ENCODE measurements at regions not wholly inside any gene's neighbourhood (a gene's known extent, or its start where the extent isn't known, plus 50 kb on each side); places are given as distances from the start of the nearest gene placed in this dataset.

DNA sequence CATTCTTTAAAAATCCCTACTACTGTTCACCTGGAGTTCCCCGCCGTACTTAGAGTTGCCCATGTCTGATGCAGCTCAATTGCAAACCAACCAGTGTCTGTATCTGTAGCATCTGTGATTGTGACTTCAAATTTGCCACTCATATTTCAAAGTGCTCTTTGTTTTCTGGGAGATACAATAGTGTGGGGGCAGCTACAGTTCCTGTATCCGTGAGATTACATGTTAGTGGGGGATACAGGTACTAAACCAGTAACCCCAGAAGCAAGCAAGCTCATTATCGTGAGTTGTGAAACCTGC, 140.9 kb downstream of the ANKRD60 start:
- DNase-seq = no peak

DNA sequence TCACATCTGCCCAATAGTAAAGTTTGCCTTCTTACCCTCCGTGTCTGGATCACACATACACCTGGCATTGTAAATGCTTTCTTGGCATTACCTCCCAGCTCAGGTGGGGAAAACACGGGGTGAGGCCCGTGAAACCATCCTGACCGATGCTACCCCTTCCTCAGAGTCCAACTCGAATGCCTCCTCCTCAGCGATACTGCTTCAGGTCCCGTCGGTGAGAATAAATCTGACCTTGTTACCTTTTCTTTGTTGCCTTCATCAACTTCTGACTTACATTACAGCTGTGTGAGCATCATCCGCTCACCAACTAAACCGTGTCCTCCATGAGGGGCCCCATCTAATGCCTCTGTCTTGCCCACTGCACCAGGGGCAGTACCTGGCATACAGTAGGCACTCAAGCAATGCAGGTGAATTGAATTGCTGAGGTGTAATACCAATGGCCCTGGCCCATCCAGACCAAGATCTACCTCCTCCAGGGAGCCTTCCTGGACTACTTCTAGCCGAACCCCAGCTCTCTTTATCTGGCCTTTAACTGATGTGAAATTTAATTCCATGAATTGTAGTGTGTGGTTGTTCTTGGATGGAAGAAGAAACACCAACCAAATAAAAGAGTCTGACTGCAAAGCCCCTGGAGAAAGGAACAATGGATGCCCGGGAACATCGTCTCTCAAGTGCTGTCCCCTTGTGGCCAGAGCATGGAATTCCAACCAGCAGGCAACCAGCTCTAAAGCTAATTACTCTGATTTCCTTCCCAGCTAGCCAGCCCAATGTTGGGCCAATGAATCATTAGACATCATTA, 141.5 kb downstream of the ANKRD60 start:
- no peak for DNase-seq

DNA sequence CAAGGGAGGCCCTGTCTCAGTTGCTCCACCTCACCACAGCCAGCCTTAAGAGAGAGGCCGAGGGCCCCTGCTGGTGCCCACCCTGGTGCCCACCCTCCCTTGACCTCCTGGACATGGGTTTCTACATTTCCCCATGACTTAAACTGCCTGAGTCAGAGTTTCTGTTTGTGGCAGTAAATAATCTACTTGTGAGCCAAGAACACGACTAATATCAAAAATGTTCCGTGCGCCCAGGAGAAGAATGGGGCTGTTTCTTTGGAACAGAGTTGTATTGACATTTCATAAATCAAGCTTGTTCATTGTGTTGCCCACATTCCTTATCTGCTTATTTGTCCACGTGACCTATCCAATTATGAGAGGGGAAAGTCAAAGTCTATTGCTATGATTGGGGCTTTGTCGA, 143.5 kb downstream of the ANKRD60 start:
- DNase-seq = no peak

DNA sequence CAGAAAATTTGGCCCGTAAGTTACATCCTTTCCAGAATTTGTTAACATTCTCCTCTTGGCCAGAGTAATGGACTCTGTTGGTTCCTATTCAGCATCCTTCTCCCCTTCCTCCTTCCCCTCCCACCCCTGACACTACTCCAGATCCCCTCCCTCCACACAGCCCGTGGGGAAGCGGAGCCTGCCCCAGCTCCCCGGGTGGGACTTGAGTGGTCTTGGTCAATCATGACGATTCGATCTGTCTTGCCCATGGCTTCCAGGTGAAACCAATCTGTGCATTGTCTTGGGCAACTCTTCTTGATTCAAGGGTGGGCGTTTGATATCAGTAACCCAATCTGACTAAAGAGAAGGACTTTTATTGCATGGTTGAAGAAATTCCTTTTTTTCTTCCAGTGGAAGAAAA, 143.9 kb downstream of the ANKRD60 start:
- no peak for DNase-seq

DNA sequence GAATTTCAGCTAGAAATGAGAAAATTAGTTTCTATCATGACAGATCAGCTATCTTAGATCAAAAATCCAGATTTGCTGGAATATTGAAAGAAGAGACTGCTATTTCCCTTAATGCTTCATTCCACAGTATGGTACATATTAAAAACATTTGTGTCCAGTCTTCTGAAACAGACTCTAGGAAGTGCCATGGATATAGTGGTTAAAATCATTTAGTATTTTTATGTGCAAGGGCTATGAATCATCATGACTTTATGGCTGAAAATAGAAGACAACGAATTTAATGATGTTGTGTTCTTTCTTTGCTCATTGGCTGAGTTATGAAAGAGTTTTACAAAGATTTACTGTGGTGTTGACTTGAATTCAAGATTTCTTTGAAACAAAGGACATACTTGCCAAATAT, 146.6 kb downstream of the ANKRD60 start:
- no peak for DNase-seq

DNA sequence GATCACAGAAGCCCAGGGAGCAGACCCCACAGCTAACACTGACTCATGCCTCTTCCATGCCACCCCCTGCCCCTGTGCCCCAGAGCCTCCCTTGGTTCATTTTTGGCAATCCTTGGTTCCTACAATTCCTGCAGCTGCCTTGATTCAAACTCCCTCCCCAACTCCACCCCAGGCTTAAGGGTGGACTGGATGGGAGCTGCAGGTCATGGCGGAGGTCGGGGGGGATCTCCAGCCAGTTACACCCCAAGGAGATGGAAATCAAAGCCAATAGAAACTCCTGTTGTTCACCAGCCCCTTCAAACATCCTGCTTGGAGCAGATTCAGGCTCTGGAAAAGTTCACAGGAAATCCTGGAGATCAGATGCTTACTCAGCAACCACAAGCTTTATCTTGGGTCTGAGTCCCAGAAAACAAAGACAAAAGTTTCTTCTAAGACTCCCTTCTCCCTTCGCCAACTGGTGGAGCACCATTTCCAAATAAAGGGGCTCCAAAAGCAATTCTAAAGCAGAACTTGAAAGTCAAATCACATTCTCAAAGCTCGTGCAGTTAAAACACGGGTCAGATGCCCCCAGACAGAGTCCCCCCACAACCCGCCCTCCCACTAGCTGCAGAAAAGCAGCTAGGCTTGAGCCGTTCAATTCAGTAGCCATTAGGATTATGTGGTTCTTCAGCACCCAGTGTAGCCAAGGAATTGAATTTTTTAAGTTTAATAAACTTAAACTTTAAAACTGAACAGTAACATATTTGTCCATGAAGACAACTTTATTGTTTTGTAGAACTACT, 149.5 kb downstream of the ANKRD60 start:
- DNase-seq = no peak

DNA sequence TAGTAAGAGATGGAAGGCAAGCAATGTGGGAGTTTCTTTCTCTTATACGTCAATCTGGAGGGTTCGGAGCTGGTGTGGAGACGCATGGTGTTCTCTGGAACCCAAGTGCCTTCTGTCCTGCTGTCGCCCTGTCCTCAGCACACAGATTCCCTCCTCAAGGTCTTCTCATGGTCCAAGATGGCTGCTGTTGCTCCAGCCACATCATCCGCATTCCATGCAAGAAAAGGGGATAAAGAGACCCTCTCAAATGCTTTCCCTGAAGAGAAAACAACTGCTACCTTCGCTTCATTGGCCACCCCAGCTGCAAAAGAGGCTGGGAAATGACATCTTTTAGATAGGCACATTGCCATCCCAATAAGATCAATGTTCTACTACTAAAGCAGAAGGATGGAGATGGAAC, 151.2 kb downstream of the ANKRD60 start:
- no peak for DNase-seq

DNA sequence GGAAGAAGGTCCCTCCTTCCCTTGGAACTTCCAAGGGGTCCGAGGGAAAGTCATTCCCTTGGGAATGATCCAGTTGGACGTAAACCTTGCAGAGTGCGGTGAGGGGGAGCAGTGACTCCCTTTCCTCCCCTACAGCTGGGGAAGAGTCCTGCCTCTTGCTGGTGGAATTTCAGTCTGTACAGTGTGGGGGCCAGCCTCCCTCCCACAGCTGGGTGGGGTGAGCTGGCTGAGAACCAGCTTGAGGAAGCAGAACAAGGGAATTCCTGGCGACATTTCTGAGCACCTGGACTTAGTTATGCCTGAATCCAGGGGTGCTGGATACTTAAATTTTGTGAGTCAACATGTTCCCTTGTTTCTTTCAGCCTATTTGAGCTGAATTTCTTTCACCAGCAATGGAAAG, 152.0 kb downstream of the ANKRD60 start:
- DNase-seq = no peak

DNA sequence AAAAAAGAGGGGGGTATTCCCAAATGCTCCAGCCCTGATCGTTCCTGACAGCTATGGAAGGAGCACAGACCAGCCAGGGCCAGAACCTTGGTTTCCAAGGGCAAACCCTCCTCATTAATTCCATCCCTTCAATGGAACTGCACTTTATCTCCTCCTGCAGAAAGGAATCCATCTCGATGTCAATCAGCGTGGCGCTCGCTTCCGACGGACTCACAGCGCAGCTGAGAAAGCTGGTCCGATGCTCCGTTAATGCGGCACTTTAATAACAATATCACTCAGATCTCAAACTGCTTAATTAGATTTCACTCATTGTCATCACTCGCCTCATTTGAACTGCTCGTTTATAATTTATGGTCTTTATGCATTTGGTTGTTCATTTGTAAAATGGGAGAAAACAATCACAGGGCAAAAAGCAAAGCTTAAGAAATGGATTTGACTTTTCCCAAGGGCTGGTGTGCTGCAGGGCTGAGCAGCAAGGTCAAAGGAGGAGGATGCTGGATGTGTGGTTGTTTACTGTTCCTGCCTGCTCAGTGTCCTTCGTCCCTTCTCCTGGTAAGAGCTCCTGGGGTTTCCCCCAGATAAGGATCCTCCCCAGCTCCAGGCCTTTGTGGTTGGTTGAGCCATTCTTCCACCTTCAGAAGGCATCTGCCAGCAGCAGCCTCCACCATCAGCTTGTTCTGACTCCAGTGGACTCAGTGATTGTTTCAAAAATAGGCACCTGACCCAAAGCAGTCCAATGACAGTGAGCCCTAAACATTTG, 152.7 kb downstream of the ANKRD60 start:
- DNase-seq = no peak

DNA sequence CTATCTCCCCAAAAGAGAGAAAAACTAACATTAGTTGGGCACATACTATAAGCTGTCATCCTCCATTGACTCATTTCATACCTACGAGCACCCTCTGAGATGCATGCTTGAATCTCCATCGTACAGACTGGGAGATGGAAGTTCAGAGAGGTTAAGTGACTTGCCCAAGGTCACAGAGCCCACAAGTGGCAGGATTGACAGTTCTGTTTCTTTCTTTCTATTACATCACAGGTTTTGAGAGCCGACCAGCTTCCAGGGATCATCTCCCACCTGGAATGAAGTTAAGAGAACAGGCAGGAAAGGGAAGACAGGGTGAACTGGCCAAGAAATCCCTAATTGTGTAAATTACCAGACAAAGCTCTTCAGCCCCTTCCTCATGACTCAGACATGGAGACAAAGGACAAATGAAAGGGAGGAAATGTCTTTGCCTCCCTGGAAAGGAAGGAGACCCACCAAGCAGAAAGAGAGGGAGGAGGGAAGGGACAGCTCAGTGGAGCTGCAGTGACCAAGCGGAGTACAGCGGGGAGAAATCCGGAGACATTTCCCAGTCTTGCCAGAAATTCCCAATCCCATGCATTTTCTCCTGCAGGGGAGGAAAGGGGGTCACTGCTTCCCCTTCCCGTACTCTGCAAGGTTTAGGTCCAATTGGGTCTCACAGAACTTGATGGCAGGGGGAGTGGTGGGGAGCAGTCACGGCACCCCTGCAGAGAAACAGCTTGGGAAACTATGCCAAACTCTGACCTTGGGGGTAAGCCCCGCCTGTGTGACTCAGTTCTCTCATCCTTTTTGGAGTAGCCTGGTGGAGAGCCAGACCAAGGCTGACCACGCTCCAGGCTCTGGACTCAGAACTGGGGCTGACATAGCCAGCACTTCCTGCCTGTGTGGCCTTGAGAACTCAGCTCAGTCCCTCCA, 154.3 kb downstream of the ANKRD60 start:
- no peak for DNase-seq

DNA sequence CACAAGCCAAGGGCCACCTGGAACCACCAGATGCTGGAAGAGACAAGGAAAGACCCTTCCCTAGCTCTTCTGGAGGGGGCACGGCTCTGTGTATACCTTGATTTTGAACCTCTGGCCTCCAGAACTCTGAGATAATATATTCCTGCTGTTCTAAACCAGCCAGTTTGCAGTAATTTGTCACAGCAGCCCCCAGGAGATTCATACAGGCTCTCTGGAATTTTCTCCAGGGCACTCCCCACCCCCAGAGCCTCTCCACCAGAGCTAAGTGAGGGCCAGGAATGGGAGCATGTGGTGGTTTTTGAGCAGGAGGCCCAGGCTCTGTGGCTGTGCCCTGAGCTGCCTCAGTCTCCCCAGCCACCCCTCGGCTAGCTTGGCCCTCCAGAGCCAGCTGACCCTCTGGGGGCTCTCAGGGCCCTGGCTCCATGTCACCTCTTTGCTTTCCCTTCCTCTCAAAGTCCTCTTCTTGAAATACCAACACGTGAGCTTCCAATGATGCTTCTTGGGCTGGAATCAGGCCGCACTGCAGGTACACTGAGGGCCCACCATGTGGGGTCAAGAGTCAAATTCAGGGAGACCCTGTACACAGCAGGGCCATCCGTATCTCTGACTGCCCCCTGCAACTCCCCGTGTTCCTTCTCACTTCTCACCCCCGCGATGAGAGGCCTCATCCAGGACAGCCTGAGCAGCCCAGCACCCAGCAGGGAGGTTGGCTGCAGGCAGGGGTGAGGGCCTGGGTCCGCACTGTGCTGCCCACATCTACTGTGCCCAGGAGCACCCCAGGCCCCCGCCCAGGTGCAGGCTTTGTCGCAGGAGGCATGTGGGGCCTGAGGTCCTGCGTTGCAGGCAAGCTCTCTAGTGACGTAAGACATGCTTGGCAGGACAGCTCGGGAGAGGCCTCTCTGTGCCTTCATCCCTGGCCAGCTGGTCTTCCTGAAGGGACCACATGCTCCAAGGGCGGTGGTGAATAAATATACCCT, 155.5 kb downstream of the ANKRD60 start:
- no peak for DNase-seq

DNA sequence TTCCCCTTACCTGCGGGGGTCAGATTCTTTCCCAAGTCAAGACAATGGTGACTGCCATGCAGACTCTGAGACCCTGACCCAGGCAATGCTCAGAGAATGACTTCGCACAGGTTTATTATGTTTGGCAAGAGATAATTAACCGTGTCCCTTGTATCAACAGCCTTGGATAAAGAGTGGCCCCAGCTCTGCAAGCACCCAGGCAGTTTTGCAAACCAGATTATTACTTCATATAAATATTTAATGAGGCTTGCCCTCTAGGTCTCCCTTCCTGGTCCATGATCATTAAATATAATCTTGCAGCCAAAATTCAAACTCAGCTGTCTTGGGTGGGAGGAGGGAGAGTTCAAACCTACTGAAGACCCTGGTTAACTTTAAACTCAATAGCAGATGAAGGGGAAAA, 156.5 kb downstream of the ANKRD60 start:
- DNase-seq = no peak

DNA sequence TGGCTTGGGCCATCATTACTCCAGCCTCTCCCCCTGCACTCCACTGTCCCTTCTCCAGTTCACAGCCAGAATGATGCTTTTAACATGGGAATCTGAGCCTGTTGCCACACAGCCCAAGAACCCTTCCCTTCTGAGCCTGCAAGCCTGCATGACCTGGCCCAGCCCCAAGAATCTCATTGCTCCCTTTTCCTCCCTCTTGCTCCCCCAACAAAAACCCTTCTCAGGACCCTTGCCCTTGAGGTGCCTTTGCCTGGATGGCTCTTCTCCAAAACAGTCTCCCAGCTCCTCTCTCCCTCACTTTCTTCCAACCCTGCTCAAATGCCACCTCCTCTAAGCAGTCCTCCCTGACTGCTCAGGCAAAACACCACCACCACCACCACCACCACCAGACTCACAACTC, 157.2 kb downstream of the ANKRD60 start:
- no peak for DNase-seq

DNA sequence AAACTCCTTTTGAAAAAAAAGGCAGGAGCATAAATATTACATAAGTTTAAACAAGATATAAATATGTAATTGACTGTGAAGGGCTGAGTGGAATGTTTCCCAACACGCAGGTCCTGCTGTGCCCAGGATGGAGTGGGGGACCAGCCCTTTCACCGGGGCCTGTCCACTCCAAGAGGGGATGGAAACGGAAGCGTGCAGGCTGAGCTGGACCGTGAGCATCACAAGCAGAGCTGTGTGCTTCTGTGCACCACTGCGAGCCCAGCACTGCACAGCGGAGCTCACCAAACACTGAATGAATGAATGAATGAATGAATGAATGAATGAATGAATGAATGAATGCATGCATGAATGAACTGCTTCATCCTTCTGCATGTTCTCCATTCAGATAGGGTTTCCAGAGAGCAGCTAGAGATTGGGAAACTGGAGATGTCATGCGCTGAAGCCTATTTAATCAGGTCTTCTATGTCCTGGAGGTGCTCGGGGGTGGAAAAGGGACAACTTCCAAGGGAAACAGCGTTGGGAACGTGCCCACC, 157.7 kb downstream of the ANKRD60 start:
- DNase-seq = no peak

DNA sequence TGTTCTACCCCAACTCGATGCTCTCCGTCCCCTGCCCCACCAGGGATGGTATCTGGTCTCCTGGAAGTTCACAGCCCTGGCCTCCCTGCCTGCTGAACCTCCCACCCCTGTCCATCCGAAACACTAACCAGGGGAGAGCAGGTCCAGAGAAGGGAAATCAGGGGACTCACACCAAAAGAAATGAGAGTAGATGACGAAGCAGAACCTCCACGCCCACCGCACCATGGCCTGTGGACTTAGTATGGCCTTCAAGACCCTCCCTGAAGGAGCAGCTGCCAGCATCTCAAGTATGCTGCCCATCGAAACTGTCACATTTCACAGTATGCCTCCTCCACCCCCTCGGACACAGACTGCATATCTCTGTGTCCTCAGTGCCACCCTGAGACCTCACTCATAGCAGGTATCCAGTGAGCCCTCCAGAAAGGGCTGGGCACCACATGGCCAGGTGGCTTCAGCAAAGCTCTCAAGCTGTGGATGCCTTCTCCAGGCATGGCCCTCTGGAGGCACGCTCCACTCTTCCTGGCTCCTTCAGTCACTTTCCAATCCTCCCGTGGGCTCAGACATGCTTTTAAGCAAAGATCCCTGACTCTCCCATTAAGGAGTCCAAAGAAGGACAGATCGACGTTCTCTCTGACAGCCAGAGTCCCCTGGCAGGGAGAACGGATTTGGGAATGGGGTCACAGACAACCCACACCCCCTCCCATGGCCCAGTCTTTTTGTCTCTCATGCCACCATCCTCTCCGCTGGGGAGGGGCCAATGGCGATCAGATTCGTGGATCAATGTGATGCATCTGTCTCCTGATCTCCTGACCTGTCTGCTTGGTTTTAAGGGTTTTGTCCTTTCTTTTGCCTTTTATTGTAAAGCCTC, 158.4 kb downstream of the ANKRD60 start:
- DNase-seq = no peak

DNA sequence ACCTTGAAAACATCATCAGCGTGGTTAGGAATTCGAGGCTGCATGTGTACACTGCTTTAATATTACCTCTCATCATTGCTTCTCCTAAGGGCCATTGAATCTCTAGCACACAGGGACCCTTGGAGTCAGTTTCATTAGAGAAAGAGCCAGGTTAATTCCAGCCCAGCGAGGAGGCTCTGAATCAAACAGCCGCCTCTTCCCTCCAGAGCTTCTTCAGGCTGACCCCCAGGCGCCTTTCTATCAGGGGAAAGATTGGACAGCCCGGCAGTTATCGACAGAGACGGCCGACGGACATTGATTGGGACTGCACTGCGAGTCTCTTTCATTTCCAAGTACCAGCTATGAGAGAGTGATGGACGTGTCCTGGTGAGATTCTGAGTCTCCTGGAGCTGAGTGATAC, 159.2 kb downstream of the ANKRD60 start:
- DNase-seq = no peak

DNA sequence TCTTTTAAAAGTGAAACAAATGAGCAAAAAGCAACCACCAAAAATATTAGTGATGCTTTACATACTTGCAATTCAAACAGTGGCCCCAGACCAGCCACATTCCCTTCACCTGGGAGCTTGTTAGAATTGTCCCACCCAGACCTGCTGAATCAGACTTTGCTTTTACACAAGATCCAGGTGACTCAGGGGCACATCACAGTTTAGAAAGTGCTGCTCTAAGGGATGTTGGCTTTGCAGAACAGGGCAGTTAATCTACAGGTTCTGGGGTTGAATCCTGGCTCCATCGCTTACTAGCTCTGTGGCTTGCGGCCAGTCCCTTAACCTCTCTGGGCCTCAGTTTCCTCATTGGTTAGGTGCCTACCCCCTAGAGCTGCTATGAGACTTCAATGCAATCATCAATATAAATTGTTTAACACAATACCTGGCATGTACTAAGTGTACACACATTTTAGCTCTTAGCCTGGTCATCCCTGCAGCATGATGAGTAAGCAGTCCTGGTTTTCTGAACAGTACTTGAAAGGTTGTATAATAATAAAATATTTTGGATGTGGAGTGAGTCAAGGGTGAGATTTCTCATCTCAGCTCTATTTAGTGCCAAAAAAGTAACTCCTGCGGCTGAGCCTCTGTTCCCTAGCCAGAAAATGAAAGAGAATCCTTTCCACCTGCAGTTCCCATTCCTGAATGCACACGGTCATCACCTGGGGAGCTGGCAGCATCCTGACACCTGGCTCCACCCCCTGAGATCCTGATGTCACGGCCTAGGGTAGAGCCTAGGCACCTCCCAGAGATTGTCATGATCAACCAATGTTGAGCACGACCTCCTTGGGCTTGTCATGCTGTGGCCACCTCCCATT, 162.7 kb downstream of the ANKRD60 start:
- no peak for DNase-seq

DNA sequence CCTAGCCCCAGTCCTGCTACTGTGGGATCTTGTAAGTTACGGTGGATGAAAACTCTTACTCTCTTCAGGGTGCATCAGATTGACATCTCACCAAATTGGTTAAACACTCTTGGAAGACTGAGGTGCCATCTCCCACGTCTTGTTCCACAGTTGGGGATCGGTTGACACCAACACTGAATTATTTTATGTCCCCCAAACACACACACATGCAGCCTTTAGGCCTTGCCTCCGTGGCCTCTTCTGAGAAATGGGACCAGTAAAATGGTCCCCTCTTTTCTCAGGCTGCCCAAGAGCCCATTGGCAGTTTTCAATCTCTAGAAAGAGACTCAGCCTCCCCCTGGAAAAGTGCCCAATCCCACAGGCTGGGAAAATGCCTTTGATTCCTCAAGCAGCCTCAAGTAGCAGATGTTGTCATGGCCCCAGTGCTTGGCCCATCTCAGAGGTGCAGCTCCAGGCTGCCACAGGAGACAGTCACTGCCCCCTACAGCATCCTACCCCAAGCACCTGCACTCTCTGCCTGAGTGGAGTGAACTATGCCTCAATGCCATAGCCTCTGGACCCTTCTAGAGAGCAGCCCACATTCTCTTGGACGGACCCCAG, 163.9 kb downstream of the ANKRD60 start:
- no peak for DNase-seq

DNA sequence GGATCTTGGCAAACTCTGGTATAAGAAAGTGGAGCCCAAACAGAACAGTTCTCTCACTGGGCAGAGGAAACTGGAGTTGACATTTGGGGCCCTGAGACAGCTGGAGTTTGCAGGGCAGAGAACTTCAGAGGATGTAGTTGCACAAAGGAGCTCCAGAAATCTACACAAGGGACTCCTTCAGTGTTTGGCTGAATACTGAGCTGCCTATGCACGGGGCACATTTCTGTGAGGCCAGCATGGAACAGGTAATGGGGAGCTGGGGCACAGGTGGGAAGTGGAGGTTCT, 169.3 kb downstream of the ANKRD60 start:
- DNase-seq = no peak

Measured in stimulated activated CD4-positive, alpha-beta T cell treated with anti-CD3 and anti-CD28 coated beads, Interleukin-1b, Interleukin-23, amount 100 ng/mL, for 48 hours (primary cell).